ENCODE measurements at regions not wholly inside any gene's neighbourhood (a gene's known extent, or its start where the extent isn't known, plus 50 kb on each side); places are given as distances from the start of the nearest gene placed in this dataset.

DNA sequence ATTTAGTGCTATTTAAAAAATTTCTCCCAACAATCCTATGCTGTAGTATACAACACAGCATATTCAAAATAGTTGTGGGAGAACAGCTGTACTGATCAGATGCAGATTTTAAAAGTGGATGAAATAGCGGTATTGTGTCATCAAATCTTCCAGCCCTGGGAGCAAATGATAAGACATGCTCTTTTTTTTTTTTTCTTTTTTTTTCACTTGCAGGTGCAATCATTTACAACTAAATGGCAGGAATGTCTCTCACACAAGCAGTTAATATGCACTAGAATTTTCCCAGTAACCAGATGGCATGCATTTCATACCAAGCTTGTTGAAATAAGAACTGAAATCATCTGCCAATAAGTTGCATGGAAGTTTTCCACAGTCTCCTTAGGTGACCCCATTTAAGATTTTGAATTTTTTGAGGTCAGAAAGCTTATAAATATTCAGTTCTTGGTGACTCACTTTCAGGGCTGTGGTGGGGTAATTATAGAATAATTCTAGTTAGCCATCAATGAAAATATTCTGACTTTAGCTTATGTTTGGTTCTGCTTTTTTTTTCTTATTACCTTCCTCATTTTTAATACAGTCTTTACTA, 623.9 kb upstream of the NR5A2 start:
- TF ChIP-seq, protein P1, sequence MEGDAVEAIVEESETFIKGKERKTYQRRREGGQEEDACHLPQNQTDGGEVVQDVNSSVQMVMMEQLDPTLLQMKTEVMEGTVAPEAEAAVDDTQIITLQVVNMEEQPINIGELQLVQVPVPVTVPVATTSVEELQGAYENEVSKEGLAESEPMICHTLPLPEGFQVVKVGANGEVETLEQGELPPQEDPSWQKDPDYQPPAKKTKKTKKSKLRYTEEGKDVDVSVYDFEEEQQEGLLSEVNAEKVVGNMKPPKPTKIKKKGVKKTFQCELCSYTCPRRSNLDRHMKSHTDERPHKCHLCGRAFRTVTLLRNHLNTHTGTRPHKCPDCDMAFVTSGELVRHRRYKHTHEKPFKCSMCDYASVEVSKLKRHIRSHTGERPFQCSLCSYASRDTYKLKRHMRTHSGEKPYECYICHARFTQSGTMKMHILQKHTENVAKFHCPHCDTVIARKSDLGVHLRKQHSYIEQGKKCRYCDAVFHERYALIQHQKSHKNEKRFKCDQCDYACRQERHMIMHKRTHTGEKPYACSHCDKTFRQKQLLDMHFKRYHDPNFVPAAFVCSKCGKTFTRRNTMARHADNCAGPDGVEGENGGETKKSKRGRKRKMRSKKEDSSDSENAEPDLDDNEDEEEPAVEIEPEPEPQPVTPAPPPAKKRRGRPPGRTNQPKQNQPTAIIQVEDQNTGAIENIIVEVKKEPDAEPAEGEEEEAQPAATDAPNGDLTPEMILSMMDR (conservative IDR thresholded peaks at IDR 0.05) = no peak

DNA sequence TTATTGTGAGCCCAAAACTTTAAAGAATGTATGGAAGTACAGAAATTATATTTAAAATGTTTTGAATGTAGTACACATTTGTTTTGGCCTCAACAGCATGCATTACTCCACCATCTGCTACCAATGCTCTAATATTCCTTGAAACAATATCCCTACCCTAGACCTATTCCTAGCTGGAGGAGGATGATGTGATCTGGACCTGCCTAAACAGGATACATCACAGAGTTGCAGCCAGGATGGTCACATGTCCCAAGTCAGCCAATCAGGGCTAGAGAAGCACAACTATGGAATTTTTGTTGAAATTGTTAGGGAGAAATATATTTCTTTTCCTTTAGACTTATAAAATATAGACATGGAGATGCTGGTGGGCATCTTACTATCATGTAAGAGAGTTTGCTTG, 623.3 kb upstream of the NR5A2 start:
- H3K27ac ChIP-seq = no peak overlapping the region
- TF ChIP-seq, protein P1 (conservative IDR thresholded peaks at IDR 0.05) = no peak

More for the DNA sequence above, 623.9 kb upstream of the NR5A2 start:
- no peak overlapping the region for H3K27ac ChIP-seq

DNA sequence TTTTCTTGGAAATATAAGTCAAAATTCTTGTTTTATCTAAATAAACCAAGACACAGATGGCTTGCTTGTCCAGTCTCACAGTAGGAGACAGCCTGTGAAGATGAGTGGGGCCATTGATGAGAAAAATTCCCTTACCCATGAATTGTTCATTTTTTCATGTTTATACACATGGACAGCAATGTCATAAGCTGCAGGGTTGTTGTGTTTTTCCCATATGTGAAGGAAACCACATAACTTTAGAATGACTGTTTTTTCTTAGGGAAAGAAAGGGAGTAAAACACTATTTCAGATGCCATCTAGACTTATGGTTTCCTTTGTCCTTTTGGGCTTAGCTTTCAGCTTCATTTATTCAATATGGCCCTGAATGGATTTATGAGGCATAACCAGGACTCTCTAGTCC, 622.5 kb upstream of the NR5A2 start:
- TF ChIP-seq, protein P1 (conservative IDR thresholded peaks at IDR 0.05) = no peak

DNA sequence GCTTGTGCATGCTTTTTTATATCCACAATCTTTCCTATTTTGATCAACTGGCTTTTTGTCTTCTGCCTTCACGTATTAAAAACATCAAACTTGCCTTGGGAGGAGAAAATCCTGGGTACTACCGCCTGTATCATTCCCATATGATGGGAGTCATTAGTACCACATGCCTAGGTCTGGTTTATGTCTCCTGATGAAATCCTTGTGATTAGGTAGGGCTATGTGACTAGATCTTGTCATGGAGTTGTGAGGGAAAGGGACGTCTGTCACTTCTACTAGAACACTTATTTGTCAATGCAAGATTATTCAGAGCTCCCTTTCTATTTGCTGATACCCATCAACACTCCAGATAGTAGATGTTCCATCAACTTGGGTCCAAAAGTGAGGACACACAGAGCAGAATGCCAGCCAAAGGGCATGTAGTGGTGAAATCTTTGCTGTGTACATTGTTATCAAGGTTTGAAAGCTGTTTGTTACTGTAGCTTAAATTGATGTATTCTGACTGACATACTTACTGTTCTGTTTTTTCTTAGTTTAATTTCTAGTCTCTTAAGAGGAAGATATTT, 621.8 kb upstream of the NR5A2 start:
- TF ChIP-seq, protein P1 (conservative IDR thresholded peaks at IDR 0.05) = no peak
- H3K27ac ChIP-seq = no peak overlapping the region

More for the DNA sequence above, 622.5 kb upstream of the NR5A2 start:
- H3K27ac ChIP-seq = no peak overlapping the region

DNA sequence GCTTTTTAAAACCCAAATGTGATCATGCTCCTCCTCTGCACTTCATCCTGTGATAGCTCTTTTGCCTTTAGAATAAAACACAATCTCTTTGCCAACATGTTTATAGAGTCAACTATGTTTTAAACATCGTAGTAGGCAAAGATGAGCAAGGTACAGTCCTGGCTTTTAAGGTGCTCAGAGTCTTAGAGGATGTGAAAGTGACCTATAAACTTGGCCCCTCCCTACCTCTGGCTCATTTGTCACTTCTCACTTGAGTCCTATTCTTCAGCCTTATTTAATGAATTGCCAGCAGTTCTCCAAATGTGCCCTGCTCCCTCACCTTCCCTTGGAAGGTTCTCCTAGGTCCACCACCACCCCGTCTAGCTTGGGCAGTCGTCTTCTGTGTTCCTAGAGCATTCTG, 617.0 kb upstream of the NR5A2 start:
- no peak overlapping the region for H3K27ac ChIP-seq
- TF ChIP-seq, protein P1 (conservative IDR thresholded peaks at IDR 0.05) = no peak

DNA sequence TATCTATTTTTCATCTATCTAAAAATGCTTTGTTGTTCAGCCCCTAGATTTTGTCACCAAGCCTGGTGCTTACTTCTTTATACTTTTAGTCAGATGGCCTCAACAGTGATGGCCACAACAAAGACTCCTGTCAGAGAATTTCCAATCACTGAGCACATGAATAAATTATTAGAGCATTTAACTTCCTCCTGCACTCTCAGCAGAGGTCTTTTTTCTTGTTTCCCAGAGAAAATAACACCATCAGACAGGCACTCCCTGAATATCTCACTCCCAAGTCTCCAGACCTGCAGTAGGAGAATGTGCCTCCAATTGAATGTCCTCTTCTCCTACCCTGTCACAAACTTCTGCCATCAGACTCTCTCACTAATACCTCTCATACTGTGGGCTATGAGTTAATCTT, 616.0 kb upstream of the NR5A2 start:
- TF ChIP-seq, protein P1 (conservative IDR thresholded peaks at IDR 0.05) = no peak
- no peak overlapping the region for H3K27ac ChIP-seq

DNA sequence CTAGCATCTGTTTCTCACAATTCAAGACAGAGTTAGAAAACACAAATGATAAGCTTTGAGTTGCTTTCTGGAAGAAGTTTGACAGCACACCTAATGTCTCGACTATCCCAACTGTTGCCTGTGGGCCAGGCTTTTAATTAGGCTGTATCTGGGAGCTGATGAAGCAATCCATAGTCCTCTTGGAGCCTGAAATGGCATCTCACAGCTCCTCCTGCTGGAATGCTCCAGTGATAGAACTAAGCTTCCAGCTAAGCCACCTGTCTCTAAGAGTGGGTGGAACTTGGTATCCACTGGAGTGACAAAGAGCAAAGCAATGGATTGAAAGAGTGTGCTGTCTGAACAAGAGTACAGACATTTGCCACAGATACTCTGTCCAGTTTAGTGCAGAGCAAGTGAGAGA, 605.3 kb upstream of the NR5A2 start:
- TF ChIP-seq, protein P1 (conservative IDR thresholded peaks at IDR 0.05) = no peak
- H3K27ac ChIP-seq = no peak overlapping the region

Data from VCaP (cell line).